ENCODE measurements at regions not wholly inside any gene's neighbourhood (a gene's known extent, or its start where the extent isn't known, plus 50 kb on each side); places are given as distances from the start of the nearest gene placed in this dataset.

DNA sequence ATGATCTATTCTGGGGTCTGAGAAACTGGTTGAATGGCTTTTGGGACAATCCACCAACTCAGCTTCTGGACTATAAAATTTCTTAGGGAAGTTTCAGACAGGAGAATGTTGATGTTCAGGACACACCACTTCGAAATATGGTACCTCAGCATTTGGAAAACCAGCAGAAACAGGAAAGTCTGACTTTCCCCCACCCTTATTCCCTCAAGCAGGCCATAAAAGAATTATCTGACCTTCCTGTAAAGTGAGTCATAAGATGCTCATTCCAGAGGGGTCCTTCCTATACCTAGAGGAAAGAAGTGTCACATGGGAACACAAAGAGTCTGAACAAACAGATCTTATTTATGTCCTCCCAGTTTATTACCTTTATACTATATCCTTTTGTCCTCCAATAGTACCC, 415.0 kb downstream of the CPS1 start:
- Mint-ChIP-seq H3K4me3 (no peak overlapping the region), H3K36me3 (ENCODE audit: low read depth) (no peaks in the 10 kb centered on the region), H3K27me3 (ENCODE audit: insufficient read depth, low read depth, poor library complexity) (no peaks in the 10 kb centered on the region), H3K9me3 (no peaks in the 10 kb centered on the region), H3K27ac (no peak overlapping the region), H3K4me1 (no peaks in the 10 kb centered on the region)
- no peak overlapping the region for H3K4me2 ChIP-seq
- H3K4me1 ChIP-seq (ENCODE audit: insufficient read depth): no peaks in the 10 kb centered on the region
- ATAC-seq: no peak
- no peak overlapping the region for H2AFZ ChIP-seq
- no peaks in the 10 kb centered on the region for H4K20me1 ChIP-seq (replicated peaks; ENCODE audit: insufficient read depth)
- no peaks in the 10 kb centered on the region for H3K27me3 ChIP-seq (ENCODE audit: insufficient read depth)
- no peak overlapping the region for H3K4me3 ChIP-seq
- H3K9me2 ChIP-seq (ENCODE audit: insufficient read depth): no peaks in the 10 kb centered on the region
- no peak for TF ChIP-seq CREB1 (CRISPR knock-in tag; IDR thresholded peaks at IDR 0.05; ENCODE audit: low read depth)
- no peak for TF ChIP-seq JUNB (IDR thresholded peaks at IDR 0.05; ENCODE audit: unreplicated experiment)
- no peak for TF ChIP-seq NANOG (IDR thresholded peaks at IDR 0.05; ENCODE audit: borderline replicate concordance)
- TF ChIP-seq, protein P1, sequence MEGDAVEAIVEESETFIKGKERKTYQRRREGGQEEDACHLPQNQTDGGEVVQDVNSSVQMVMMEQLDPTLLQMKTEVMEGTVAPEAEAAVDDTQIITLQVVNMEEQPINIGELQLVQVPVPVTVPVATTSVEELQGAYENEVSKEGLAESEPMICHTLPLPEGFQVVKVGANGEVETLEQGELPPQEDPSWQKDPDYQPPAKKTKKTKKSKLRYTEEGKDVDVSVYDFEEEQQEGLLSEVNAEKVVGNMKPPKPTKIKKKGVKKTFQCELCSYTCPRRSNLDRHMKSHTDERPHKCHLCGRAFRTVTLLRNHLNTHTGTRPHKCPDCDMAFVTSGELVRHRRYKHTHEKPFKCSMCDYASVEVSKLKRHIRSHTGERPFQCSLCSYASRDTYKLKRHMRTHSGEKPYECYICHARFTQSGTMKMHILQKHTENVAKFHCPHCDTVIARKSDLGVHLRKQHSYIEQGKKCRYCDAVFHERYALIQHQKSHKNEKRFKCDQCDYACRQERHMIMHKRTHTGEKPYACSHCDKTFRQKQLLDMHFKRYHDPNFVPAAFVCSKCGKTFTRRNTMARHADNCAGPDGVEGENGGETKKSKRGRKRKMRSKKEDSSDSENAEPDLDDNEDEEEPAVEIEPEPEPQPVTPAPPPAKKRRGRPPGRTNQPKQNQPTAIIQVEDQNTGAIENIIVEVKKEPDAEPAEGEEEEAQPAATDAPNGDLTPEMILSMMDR (conservative IDR thresholded peaks at IDR 0.05; ENCODE audit: low read depth in 2 of 2): no peak
- TF ChIP-seq EZH2 (IDR thresholded peaks at IDR 0.05; ENCODE audit: low read depth, unreplicated experiment): no peak
- TF ChIP-seq, protein P2, sequence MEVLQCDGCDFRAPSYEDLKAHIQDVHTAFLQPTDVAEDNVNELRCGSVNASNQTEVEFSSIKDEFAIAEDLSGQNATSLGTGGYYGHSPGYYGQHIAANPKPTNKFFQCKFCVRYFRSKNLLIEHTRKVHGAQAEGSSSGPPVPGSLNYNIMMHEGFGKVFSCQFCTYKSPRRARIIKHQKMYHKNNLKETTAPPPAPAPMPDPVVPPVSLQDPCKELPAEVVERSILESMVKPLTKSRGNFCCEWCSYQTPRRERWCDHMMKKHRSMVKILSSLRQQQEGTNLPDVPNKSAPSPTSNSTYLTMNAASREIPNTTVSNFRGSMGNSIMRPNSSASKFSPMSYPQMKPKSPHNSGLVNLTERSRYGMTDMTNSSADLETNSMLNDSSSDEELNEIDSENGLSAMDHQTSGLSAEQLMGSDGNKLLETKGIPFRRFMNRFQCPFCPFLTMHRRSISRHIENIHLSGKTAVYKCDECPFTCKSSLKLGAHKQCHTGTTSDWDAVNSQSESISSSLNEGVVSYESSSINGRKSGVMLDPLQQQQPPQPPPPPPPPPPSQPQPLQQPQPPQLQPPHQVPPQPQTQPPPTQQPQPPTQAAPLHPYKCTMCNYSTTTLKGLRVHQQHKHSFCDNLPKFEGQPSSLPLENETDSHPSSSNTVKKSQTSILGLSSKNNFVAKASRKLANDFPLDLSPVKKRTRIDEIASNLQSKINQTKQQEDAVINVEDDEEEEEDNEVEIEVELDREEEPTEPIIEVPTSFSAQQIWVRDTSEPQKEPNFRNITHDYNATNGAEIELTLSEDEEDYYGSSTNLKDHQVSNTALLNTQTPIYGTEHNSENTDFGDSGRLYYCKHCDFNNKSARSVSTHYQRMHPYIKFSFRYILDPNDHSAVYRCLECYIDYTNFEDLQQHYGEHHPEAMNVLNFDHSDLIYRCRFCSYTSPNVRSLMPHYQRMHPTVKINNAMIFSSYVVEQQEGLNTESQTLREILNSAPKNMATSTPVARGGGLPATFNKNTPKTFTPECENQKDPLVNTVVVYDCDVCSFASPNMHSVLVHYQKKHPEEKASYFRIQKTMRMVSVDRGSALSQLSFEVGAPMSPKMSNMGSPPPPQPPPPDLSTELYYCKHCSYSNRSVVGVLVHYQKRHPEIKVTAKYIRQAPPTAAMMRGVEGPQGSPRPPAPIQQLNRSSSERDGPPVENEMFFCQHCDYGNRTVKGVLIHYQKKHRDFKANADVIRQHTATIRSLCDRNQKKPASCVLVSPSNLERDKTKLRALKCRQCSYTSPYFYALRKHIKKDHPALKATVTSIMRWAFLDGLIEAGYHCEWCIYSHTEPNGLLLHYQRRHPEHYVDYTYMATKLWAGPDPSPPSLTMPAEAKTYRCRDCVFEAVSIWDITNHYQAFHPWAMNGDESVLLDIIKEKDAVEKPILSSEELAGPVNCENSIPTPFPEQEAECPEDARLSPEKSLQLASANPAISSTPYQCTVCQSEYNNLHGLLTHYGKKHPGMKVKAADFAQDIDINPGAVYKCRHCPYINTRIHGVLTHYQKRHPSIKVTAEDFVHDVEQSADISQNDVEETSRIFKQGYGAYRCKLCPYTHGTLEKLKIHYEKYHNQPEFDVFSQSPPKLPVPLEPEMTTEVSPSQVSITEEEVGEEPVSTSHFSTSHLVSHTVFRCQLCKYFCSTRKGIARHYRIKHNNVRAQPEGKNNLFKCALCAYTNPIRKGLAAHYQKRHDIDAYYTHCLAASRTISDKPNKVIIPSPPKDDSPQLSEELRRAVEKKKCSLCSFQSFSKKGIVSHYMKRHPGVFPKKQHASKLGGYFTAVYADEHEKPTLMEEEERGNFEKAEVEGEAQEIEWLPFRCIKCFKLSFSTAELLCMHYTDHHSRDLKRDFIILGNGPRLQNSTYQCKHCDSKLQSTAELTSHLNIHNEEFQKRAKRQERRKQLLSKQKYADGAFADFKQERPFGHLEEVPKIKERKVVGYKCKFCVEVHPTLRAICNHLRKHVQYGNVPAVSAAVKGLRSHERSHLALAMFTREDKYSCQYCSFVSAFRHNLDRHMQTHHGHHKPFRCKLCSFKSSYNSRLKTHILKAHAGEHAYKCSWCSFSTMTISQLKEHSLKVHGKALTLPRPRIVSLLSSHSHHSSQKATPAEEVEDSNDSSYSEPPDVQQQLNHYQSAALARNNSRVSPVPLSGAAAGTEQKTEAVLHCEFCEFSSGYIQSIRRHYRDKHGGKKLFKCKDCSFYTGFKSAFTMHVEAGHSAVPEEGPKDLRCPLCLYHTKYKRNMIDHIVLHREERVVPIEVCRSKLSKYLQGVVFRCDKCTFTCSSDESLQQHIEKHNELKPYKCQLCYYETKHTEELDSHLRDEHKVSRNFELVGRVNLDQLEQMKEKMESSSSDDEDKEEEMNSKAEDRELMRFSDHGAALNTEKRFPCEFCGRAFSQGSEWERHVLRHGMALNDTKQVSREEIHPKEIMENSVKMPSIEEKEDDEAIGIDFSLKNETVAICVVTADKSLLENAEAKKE (CRISPR knock-in tag; IDR thresholded peaks at IDR 0.05): no peak
- no peak for TF ChIP-seq STAT1 (IDR thresholded peaks at IDR 0.05; ENCODE audit: unreplicated experiment)
- no peak for TF ChIP-seq POLR2AphosphoS5 (IDR thresholded peaks at IDR 0.05; ENCODE audit: low read depth)
- no peak for TF ChIP-seq ZNF114 (CRISPR knock-in tag; IDR thresholded peaks at IDR 0.05)
- TF ChIP-seq, protein P3, sequence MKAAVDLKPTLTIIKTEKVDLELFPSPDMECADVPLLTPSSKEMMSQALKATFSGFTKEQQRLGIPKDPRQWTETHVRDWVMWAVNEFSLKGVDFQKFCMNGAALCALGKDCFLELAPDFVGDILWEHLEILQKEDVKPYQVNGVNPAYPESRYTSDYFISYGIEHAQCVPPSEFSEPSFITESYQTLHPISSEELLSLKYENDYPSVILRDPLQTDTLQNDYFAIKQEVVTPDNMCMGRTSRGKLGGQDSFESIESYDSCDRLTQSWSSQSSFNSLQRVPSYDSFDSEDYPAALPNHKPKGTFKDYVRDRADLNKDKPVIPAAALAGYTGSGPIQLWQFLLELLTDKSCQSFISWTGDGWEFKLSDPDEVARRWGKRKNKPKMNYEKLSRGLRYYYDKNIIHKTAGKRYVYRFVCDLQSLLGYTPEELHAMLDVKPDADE (IDR thresholded peaks at IDR 0.05): no peak
- TF ChIP-seq, protein P4, sequence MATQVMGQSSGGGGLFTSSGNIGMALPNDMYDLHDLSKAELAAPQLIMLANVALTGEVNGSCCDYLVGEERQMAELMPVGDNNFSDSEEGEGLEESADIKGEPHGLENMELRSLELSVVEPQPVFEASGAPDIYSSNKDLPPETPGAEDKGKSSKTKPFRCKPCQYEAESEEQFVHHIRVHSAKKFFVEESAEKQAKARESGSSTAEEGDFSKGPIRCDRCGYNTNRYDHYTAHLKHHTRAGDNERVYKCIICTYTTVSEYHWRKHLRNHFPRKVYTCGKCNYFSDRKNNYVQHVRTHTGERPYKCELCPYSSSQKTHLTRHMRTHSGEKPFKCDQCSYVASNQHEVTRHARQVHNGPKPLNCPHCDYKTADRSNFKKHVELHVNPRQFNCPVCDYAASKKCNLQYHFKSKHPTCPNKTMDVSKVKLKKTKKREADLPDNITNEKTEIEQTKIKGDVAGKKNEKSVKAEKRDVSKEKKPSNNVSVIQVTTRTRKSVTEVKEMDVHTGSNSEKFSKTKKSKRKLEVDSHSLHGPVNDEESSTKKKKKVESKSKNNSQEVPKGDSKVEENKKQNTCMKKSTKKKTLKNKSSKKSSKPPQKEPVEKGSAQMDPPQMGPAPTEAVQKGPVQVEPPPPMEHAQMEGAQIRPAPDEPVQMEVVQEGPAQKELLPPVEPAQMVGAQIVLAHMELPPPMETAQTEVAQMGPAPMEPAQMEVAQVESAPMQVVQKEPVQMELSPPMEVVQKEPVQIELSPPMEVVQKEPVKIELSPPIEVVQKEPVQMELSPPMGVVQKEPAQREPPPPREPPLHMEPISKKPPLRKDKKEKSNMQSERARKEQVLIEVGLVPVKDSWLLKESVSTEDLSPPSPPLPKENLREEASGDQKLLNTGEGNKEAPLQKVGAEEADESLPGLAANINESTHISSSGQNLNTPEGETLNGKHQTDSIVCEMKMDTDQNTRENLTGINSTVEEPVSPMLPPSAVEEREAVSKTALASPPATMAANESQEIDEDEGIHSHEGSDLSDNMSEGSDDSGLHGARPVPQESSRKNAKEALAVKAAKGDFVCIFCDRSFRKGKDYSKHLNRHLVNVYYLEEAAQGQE (IDR thresholded peaks at IDR 0.05; ENCODE audit: unreplicated experiment): no peak
- no peak for TF ChIP-seq EZH2phosphoT487 (IDR thresholded peaks at IDR 0.05; ENCODE audit: unreplicated experiment)
- H3F3A ChIP-seq (replicated peaks; ENCODE audit: low read depth): no peaks in the 10 kb centered on the region
- no peaks in the 10 kb centered on the region for H3K36me3 ChIP-seq (ENCODE audit: insufficient read depth)
- no peak for DNase-seq (ENCODE audit: low spot score)
- no peak overlapping the region for H3K27ac ChIP-seq (ENCODE audit: low read depth)
- H3K79me2 ChIP-seq (replicated peaks; ENCODE audit: insufficient read depth): no peaks in the 10 kb centered on the region

Measured in GM23338 (cell line).